MM.1S (cell line): ENCODE measurements at regions not wholly inside any gene's neighbourhood (a gene's known extent, or its start where the extent isn't known, plus 50 kb on each side); places are given as distances from the start of the nearest gene placed in this dataset.

Source experiments
- DNase-seq: peaks from one replicate; pipeline ENCODE4 v3.0.0-alpha.2; 2015
- H2AFZ ChIP-seq: fragments of 300-600 bp; sonication (generic); 2 replicates; pipeline ENCODE4 v1.6.0; 2016; ENCODE audit warnings: antibody characterized with exemption, low read length
- H3F3A ChIP-seq: fragments of 300-600 bp; sonication (generic); 2 replicates; pipeline ENCODE4 v1.6.1; 2016; ENCODE audit warnings: mild to moderate bottlenecking, antibody characterized with exemption, low read length, moderate library complexity, mixed read lengths; ENCODE audit not compliant: insufficient read depth
- H3K27ac ChIP-seq: fragments of 300-600 bp; sonication (generic); 2 replicates; pipeline ENCODE4 v1.5.1; 2016; ENCODE audit warnings: mild to moderate bottlenecking, low read length
- H3K27me3 ChIP-seq: fragments of 300-600 bp; sonication (generic); replicated peaks from 2 replicates; pipeline ENCODE4 v1.6.0; 2016; ENCODE audit warnings: low read length; ENCODE audit not compliant: insufficient read depth
- H3K36me3 ChIP-seq: fragments of 300-600 bp; sonication (generic); replicated peaks from 2 replicates; pipeline ENCODE4 v1.6.1; 2016; ENCODE audit warnings: mild to moderate bottlenecking, low read length, mixed read lengths; ENCODE audit not compliant: insufficient read depth
- H3K4me1 ChIP-seq: fragments of 300-600 bp; sonication (generic); 2 replicates; pipeline ENCODE4 v1.6.1; 2016; ENCODE audit warnings: low read length, mixed read lengths
- H3K4me2 ChIP-seq: fragments of 300-600 bp; sonication (generic); 2 replicates; pipeline ENCODE4 v1.6.0; 2016; ENCODE audit warnings: low read depth, low read length
- H3K4me3 ChIP-seq: fragments of 300-600 bp; sonication (generic); 2 replicates; pipeline ENCODE4 v1.5.1; 2016; ENCODE audit warnings: low read length, mixed read lengths
- H3K79me2 ChIP-seq: fragments of 300-600 bp; sonication (generic); 2 replicates; pipeline ENCODE4 v1.6.1; 2016; ENCODE audit warnings: mixed run types, low read length, mixed read lengths
- H3K9ac ChIP-seq: fragments of 300-600 bp; sonication (generic); 2 replicates; pipeline ENCODE4 v1.6.1; 2016; ENCODE audit warnings: low read length, mixed read lengths
- H3K9me2 ChIP-seq: fragments of 300-600 bp; sonication (generic); replicated peaks from 2 replicates; pipeline ENCODE4 v1.6.1; 2016; ENCODE audit warnings: mild to moderate bottlenecking, low read length, mixed read lengths; ENCODE audit not compliant: insufficient read depth
- H3K9me3 ChIP-seq: fragments of 300-600 bp; sonication (generic); replicated peaks from 2 replicates; pipeline ENCODE4 v1.6.1; 2016; ENCODE audit warnings: mild to moderate bottlenecking, low read length, mixed read lengths; ENCODE audit not compliant: insufficient read depth
- H4K20me1 ChIP-seq: fragments of 300-600 bp; sonication (generic); 2 replicates; pipeline ENCODE4 v1.6.1; 2016; ENCODE audit warnings: mild to moderate bottlenecking, low read length, moderate library complexity, mixed read lengths; ENCODE audit not compliant: insufficient read depth
- EZH2 ChIP-seq: fragments of 300-600 bp; sonication (generic); optimal IDR thresholded peaks from 2 replicates; pipeline ENCODE3; 2017; ENCODE audit warnings: low read depth, mild to moderate bottlenecking, antibody characterized with exemption, low read length, mixed read lengths
- EZH2phosphoT487 ChIP-seq: fragments of 300-600 bp; sonication (generic); IDR thresholded peaks from 2 replicates; pipeline ENCODE4 v1.6.1; 2018; ENCODE audit warnings: antibody characterized with exemption, low read length
- TF ChIP-seq, protein P1 (sequence below): fragments of 300-600 bp; sonication (generic); IDR thresholded peaks from 2 replicates; pipeline ENCODE4 v1.5.1; 2016; ENCODE audit warnings: antibody characterized with exemption, low read length, mixed read lengths

DNA sequence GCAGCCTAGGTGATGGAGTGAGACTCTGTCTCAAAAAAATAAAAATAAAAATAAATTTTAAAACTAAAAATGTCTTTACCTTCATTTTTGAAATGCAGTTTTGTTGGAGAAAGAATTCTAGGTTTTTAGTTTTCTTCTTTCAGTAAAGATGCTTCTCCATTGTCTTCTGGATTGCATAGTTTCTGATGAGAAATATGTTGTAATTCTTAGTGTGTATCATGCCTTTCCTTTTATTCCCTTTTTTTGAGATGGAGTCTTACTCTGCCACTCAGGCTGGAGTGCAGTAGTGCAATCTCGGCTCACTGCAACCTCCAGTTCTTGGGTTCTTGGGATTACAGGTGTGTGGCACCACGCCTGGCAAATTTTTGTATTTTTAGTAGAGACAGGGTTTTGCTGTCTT, 130.0 kb upstream of the FBXO11 start:
- no peak for DNase-seq
- Histone ChIP-seq H3K4me2 (no peak overlapping the region), H3K4me1 (no peaks in the 10 kb centered on the region), H3K79me2 (no peaks in the 10 kb centered on the region), H3K36me3 (no peaks in the 10 kb centered on the region), H3K4me3 (no peak overlapping the region), H3K9ac (no peak overlapping the region), H2AFZ (no peak overlapping the region), H3K27ac (no peak overlapping the region), H3K27me3 (no peaks in the 10 kb centered on the region), H3K9me3 (no peaks in the 10 kb centered on the region), H4K20me1 (no peaks in the 10 kb centered on the region), H3F3A (no peaks in the 10 kb centered on the region), H3K9me2 (no peaks in the 10 kb centered on the region)
- TF ChIP-seq EZH2, result no peak
- TF ChIP-seq EZH2phosphoT487, result no peak
- TF ChIP-seq, protein P1, sequence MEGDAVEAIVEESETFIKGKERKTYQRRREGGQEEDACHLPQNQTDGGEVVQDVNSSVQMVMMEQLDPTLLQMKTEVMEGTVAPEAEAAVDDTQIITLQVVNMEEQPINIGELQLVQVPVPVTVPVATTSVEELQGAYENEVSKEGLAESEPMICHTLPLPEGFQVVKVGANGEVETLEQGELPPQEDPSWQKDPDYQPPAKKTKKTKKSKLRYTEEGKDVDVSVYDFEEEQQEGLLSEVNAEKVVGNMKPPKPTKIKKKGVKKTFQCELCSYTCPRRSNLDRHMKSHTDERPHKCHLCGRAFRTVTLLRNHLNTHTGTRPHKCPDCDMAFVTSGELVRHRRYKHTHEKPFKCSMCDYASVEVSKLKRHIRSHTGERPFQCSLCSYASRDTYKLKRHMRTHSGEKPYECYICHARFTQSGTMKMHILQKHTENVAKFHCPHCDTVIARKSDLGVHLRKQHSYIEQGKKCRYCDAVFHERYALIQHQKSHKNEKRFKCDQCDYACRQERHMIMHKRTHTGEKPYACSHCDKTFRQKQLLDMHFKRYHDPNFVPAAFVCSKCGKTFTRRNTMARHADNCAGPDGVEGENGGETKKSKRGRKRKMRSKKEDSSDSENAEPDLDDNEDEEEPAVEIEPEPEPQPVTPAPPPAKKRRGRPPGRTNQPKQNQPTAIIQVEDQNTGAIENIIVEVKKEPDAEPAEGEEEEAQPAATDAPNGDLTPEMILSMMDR, result no peak

GRCh38 chr2:48039209-48039990, 133.1 kb upstream of the FBXO11 start:
- TF ChIP-seq EZH2 (no peak), EZH2phosphoT487 (no peak)
- TF ChIP-seq, protein P1, result no peak
- Histone ChIP-seq H3K79me2 (no peaks in the 10 kb centered on the region), H3K27ac (no peak overlapping the region), H3K4me1 (no peaks in the 10 kb centered on the region), H3K4me3 (no peak overlapping the region), H3K9me3 (no peaks in the 10 kb centered on the region), H3K27me3 (no peaks in the 10 kb centered on the region), H3F3A (no peaks in the 10 kb centered on the region), H2AFZ (no peak overlapping the region), H3K36me3 (no peaks in the 10 kb centered on the region), H3K9me2 (no peaks in the 10 kb centered on the region), H3K9ac (no peak overlapping the region), H4K20me1 (no peaks in the 10 kb centered on the region), H3K4me2 (no peak overlapping the region)
- DNase-seq, result no peak

DNA sequence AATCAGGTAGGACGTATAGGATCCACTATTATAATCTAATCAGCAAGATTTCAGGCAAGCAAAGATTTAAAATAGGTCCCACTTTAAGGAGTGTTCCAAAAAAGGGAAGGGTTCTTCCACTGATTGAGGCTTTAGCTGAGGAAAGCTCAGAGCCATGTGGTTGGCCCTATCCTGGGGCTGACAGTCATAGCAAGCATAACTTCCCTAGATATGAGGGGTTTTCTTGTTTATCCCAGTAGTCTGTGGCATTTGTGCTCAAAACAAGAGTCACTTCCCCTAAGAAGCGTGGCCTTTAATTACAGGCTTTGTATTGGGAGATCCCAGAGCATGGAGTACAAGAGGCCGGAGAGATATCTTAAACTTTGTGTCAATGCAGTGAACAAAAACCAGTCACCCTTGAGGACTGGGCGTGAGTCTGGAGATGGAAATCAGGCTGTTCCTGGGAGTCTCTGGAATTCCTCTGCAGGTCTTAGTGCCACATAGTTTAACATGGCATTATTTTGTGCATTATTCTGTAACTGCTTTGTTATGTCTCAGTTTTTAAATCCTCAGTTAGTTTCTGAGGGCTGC, 136.9 kb upstream of the FBXO11 start:
- H3K36me3 ChIP-seq, result no peaks in the 10 kb centered on the region
- no peaks in the 10 kb centered on the region for H3K9me2 ChIP-seq
- no peak overlapping the region for H3K4me3 ChIP-seq
- H3K27me3 ChIP-seq, result no peaks in the 10 kb centered on the region
- no peak for DNase-seq
- no peaks in the 10 kb centered on the region for H3F3A ChIP-seq
- H3K4me1 ChIP-seq, result peaks cover 10% of the 10 kb centered on the region
- no peaks in the 10 kb centered on the region for H3K9me3 ChIP-seq
- no peaks in the 10 kb centered on the region for H3K79me2 ChIP-seq
- TF ChIP-seq, protein P1, result no peak
- TF ChIP-seq EZH2, result no peak
- no peak for TF ChIP-seq EZH2phosphoT487
- no peaks in the 10 kb centered on the region for H4K20me1 ChIP-seq
- no peak overlapping the region for H3K27ac ChIP-seq
- H3K9ac ChIP-seq, result no peak overlapping the region
- no peak overlapping the region for H2AFZ ChIP-seq
- H3K4me2 ChIP-seq, result no peak overlapping the region
